Liver (tissue), 8 donors: ENCODE measurements at regions not wholly inside any gene's neighbourhood (a gene's known extent, or its start where the extent isn't known, plus 50 kb on each side); places are given as distances from the start of the nearest gene placed in this dataset.

Experiments
- DNase-seq: peaks from one replicate; pipeline ENCODE4 v3.0.0-alpha.2; 2017; ENCODE audit warnings: low spot score
- H3K27ac ChIP-seq, 2 donors: one replicate each; pipeline ENCODE4 v1.7.0; 2013; ENCODE audit warnings: inconsistent platforms in 2 of 2, low read length in 2 of 2, control low read depth in 1 of 2, low read depth in 1 of 2, mild to moderate bottlenecking in 1 of 2
- H3K27me3 ChIP-seq, 4 donors: one replicate each; pipeline versions ENCODE4 v1.6.1 to v1.7.0; 2013; ENCODE audit warnings: low read length in 3 of 4, inconsistent platforms in 1 of 4, mild to moderate bottlenecking in 1 of 4, moderate library complexity in 1 of 4; ENCODE audit not compliant: control insufficient read depth in 4 of 4, insufficient read depth in 4 of 4
- H3K36me3 ChIP-seq, 4 donors: one replicate each; pipeline versions ENCODE4 v1.6.1 to v1.7.0; 2013; ENCODE audit warnings: low read length in 3 of 4, mild to moderate bottlenecking in 3 of 4, low read depth in 1 of 4, moderate library complexity in 1 of 4; ENCODE audit not compliant: control insufficient read depth in 4 of 4, insufficient read depth in 3 of 4
- H3K4me1 ChIP-seq, 4 donors: one replicate each; pipeline versions ENCODE4 v1.6.1 to v1.7.0; 2013; ENCODE audit warnings: low read length in 3 of 4, mild to moderate bottlenecking in 3 of 4, moderate library complexity in 1 of 4; ENCODE audit not compliant: control insufficient read depth in 4 of 4, insufficient read depth in 4 of 4
- H3K4me3 ChIP-seq, 3 donors: one replicate each; pipeline versions ENCODE4 v1.6.1 to v1.7.0; 2013; ENCODE audit warnings: low read length in 3 of 3, control low read depth in 1 of 3, low read depth in 1 of 3, mild to moderate bottlenecking in 1 of 3
- H3K9ac ChIP-seq, 2 donors: one replicate each; pipeline ENCODE4 v1.7.0; 2013; ENCODE audit warnings: low read length in 2 of 2, mild to moderate bottlenecking in 2 of 2, moderate library complexity in 2 of 2, control low read depth in 1 of 2, low read depth in 1 of 2
- H3K9me3 ChIP-seq, 4 donors: one replicate each; pipeline versions ENCODE4 v1.6.1 to v1.7.0; 2013; ENCODE audit warnings: low read length in 3 of 4; ENCODE audit not compliant: control insufficient read depth in 4 of 4
- EGR1 ChIP-seq, 2 donors: IDR thresholded peaks; 2 replicates each; pipeline ENCODE4 v1.6.1; 2016 to 2018; ENCODE audit warnings: antibody characterized with exemption in 2 of 2, low read depth in 2 of 2
- FOXA1 ChIP-seq: IDR thresholded peaks from 2 replicates; pipeline ENCODE4 v1.6.1; 2016; ENCODE audit warnings: antibody characterized with exemption
- FOXA2 ChIP-seq: IDR thresholded peaks from 2 replicates; pipeline ENCODE4 v1.6.1; 2016; ENCODE audit warnings: antibody characterized with exemption
- GABPA ChIP-seq, 2 donors: IDR thresholded peaks in 1 of 2; conservative IDR thresholded peaks in 1 of 2; 2 replicates each; pipeline ENCODE4 v1.6.1; 2016; ENCODE audit warnings: antibody characterized with exemption in 2 of 2, mild to moderate bottlenecking in 1 of 2, moderate library complexity in 1 of 2
- HNF4A ChIP-seq, 2 donors: conservative IDR thresholded peaks; 2 replicates each; pipeline ENCODE4 v1.6.1; 2016; ENCODE audit warnings: antibody characterized with exemption in 2 of 2, mild to moderate bottlenecking in 2 of 2
- HNF4G ChIP-seq: IDR thresholded peaks from 2 replicates; pipeline ENCODE4 v1.6.1; 2016; ENCODE audit warnings: antibody characterized with exemption
- JUND ChIP-seq, 2 donors: IDR thresholded peaks; 2 replicates each; pipeline ENCODE4 v1.6.1; 2016; ENCODE audit warnings: antibody characterized with exemption in 2 of 2
- RAD21 ChIP-seq, 2 donors: IDR thresholded peaks; 2 replicates each; pipeline ENCODE4 v1.6.1; 2016; ENCODE audit warnings: antibody characterized with exemption in 2 of 2, mild to moderate bottlenecking in 2 of 2
- RXRA ChIP-seq, 2 donors: IDR thresholded peaks; 2 replicates each; pipeline ENCODE4 v1.6.1; 2017 to 2018; ENCODE audit warnings: antibody characterized with exemption in 2 of 2, mild to moderate bottlenecking in 1 of 2
- SP1 ChIP-seq: IDR thresholded peaks from 2 replicates; pipeline ENCODE4 v1.6.1; 2018; ENCODE audit warnings: antibody characterized with exemption, mild to moderate bottlenecking
- TAF1 ChIP-seq: conservative IDR thresholded peaks from 2 replicates; pipeline ENCODE4 v1.6.1; 2016; ENCODE audit warnings: antibody characterized with exemption, mild to moderate bottlenecking
- WGBS: extraction: QIAGEN DNeasy Blood & Tissue Kit; methylation state at CpG from one replicate; pipeline ENCODE4 v1.1.7; 2013; 5-methylcytosine and 5-hydroxymethylcytosine counted together
- TF ChIP-seq, protein P1 (sequence below): IDR thresholded peaks from 2 replicates; pipeline ENCODE4 v1.6.1; 2016; ENCODE audit warnings: antibody characterized with exemption
- TF ChIP-seq, protein P2 (sequence below): IDR thresholded peaks from 2 replicates; pipeline ENCODE4 v1.6.1; 2016; ENCODE audit warnings: antibody characterized with exemption, mild to moderate bottlenecking
- TF ChIP-seq, protein P3 (sequence below): fragments of 150-350 bp; IDR thresholded peaks from 2 replicates; pipeline ENCODE4 v1.5.1; 2017; ENCODE audit warnings: improper control_type of control experiment, low read depth, low read length; ENCODE audit not compliant: missing input control
- TF ChIP-seq, protein P4 (sequence below): IDR thresholded peaks from 2 replicates; pipeline ENCODE4 v1.6.1; 2016; ENCODE audit warnings: antibody characterized with exemption
- TF ChIP-seq, protein P5 (sequence below): IDR thresholded peaks from 2 replicates; pipeline ENCODE4 v1.6.1; 2016; ENCODE audit warnings: antibody characterized with exemption
- donor health status: healthy.
- donor health status: healthy.
- donor health status: healthy.
- donor health status: healthy.
- donor health status: healthy.

DNA sequence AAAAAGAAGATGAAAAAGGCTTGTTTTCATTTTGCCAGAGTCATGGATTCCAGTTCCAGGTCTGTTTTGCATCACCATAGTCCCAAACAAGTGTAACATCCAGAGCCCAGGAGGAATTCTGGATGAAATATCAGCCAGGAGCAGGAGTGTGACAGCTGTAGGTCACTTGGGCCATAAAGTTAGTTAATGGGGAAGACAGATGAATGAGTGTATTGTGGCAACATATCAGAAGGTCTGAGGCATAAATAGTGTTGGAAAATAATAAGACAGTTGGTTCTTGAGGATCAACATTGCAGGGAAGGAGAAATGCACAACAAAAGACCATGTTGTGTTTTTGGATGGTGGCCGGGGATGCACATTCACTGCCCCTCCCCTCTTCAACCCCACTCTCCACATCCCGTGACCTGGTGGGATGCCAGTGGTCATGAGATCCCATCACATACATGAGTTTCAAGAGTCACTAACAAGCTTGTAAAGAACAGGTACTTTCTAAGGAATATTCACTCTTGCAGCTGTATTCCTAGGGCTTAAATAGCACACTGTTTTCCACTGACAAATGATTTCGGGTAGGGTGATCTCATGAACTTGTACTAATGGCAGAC lies 83.1 kb upstream of the IGFBP7 start (continued):
- TF ChIP-seq, protein P1, sequence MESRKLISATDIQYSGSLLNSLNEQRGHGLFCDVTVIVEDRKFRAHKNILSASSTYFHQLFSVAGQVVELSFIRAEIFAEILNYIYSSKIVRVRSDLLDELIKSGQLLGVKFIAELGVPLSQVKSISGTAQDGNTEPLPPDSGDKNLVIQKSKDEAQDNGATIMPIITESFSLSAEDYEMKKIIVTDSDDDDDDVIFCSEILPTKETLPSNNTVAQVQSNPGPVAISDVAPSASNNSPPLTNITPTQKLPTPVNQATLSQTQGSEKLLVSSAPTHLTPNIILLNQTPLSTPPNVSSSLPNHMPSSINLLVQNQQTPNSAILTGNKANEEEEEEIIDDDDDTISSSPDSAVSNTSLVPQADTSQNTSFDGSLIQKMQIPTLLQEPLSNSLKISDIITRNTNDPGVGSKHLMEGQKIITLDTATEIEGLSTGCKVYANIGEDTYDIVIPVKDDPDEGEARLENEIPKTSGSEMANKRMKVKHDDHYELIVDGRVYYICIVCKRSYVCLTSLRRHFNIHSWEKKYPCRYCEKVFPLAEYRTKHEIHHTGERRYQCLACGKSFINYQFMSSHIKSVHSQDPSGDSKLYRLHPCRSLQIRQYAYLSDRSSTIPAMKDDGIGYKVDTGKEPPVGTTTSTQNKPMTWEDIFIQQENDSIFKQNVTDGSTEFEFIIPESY = no peak
- no peak for TF ChIP-seq RXRA (IDR thresholded peaks at IDR 0.05)
- TF ChIP-seq HNF4G = no peak
- TF ChIP-seq, protein P2, sequence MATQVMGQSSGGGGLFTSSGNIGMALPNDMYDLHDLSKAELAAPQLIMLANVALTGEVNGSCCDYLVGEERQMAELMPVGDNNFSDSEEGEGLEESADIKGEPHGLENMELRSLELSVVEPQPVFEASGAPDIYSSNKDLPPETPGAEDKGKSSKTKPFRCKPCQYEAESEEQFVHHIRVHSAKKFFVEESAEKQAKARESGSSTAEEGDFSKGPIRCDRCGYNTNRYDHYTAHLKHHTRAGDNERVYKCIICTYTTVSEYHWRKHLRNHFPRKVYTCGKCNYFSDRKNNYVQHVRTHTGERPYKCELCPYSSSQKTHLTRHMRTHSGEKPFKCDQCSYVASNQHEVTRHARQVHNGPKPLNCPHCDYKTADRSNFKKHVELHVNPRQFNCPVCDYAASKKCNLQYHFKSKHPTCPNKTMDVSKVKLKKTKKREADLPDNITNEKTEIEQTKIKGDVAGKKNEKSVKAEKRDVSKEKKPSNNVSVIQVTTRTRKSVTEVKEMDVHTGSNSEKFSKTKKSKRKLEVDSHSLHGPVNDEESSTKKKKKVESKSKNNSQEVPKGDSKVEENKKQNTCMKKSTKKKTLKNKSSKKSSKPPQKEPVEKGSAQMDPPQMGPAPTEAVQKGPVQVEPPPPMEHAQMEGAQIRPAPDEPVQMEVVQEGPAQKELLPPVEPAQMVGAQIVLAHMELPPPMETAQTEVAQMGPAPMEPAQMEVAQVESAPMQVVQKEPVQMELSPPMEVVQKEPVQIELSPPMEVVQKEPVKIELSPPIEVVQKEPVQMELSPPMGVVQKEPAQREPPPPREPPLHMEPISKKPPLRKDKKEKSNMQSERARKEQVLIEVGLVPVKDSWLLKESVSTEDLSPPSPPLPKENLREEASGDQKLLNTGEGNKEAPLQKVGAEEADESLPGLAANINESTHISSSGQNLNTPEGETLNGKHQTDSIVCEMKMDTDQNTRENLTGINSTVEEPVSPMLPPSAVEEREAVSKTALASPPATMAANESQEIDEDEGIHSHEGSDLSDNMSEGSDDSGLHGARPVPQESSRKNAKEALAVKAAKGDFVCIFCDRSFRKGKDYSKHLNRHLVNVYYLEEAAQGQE = no peak
- no peak for TF ChIP-seq TAF1

DNA sequence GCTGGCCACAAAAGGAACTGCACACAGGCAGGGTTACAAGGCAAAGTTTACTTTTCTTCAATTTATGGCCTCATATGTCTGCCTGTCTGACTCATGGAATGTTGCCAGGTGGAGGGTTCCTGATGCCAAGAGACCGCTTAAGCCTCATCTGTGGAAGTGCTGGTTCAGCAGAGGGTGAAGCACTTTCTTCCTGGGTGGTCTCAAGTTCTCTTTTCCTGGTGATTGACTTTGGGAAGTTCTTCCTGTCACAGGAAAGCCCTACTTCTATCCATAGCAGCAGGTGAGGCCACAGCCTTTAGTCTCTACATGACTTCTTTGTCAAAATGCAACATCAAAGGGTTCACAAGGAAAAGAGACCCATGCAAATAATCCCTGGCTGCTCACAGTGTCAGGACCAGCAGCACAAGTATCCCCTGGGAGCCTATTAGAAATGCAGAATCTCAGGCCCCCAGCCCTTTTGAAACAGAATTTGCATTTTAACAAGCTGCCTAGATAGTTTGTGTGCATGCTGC lies 81.4 kb upstream of the IGFBP7 start:
- Histone ChIP-seq H3K27ac (no peak overlapping the region), H3K9ac (no peak overlapping the region), H3K27me3 (peaks cover 0 to 4% (median 0%) of the 10 kb centered on the region in 4 donors), H3K9me3 (no peaks in the 10 kb centered on the region), H3K36me3 (no peaks in the 10 kb centered on the region), H3K4me1 (no peaks in the 10 kb centered on the region), H3K4me3 (no peak overlapping the region)
- DNase-seq = no peak
- 69% methylated on average over 1 of the region's 1 CpG for WGBS
- TF ChIP-seq EGR1 (IDR thresholded peaks at IDR 0.05; ENCODE audit: low read depth in 2 of 2) (no peak), RXRA (IDR thresholded peaks at IDR 0.05) (no peak), FOXA2 (no peak), TAF1 (no peak), GABPA (IDR thresholded peaks at IDR 0.05 in 1 of 2, conservative IDR thresholded peaks at IDR 0.05 in 1 of 2) (no peak), JUND (IDR thresholded peaks at IDR 0.05) (no peak), RAD21 (IDR thresholded peaks at IDR 0.05) (no peak), FOXA1 (no peak), HNF4A (conservative IDR thresholded peaks at IDR 0.05) (no peak), HNF4G (no peak), SP1 (no peak)
- TF ChIP-seq, protein P1 = no peak
- TF ChIP-seq, protein P3, sequence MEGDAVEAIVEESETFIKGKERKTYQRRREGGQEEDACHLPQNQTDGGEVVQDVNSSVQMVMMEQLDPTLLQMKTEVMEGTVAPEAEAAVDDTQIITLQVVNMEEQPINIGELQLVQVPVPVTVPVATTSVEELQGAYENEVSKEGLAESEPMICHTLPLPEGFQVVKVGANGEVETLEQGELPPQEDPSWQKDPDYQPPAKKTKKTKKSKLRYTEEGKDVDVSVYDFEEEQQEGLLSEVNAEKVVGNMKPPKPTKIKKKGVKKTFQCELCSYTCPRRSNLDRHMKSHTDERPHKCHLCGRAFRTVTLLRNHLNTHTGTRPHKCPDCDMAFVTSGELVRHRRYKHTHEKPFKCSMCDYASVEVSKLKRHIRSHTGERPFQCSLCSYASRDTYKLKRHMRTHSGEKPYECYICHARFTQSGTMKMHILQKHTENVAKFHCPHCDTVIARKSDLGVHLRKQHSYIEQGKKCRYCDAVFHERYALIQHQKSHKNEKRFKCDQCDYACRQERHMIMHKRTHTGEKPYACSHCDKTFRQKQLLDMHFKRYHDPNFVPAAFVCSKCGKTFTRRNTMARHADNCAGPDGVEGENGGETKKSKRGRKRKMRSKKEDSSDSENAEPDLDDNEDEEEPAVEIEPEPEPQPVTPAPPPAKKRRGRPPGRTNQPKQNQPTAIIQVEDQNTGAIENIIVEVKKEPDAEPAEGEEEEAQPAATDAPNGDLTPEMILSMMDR = no peak
- TF ChIP-seq, protein P4, sequence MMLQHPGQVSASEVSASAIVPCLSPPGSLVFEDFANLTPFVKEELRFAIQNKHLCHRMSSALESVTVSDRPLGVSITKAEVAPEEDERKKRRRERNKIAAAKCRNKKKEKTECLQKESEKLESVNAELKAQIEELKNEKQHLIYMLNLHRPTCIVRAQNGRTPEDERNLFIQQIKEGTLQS = no peak
- TF ChIP-seq, protein P5, sequence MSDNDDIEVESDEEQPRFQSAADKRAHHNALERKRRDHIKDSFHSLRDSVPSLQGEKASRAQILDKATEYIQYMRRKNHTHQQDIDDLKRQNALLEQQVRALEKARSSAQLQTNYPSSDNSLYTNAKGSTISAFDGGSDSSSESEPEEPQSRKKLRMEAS = no peak
